HEK293 (cell line): ENCODE measurements at regions not wholly inside any gene's neighbourhood (a gene's known extent, or its start where the extent isn't known, plus 50 kb on each side); places are given as distances from the start of the nearest gene placed in this dataset.

Source experiments
- CTCF ChIA-PET: fragments of 350-600 bp; formaldehyde crosslinking; extraction: SDS; loops from one replicate; lab custom pipeline; 2021; ENCODE audit warnings: antibody characterized with exemption; lab: Yijun Ruan, JAX
- POLR2A ChIA-PET: fragments of 300-600 bp; formaldehyde crosslinking; extraction: SDS; loops from one replicate; lab custom pipeline; 2020; ENCODE audit warnings: antibody characterized with exemption, inconsistent platforms; lab: Yijun Ruan, JAX
- H3K27ac ChIP-seq: fragments of 200-500 bp; sonication (Bioruptor generic); 2 replicates; pipeline ENCODE4 v1.5.1; 2014; ENCODE audit warnings: low read depth, low read length, control low read depth, inconsistent platforms; ENCODE audit errors: extremely low read depth
- H3K36me3 ChIP-seq, 2 experiments: fragments of 200-500 bp in 1 of 2; sonication (Bioruptor generic) in 1 of 2; 1 replicate in 1 of 2; 2 replicates in 1 of 2; pipeline ENCODE4 v1.5.1; 2014 to 2017; ENCODE audit warnings: inconsistent platforms in 2 of 2, low read length in 2 of 2; ENCODE audit not compliant: control insufficient read depth in 2 of 2, insufficient read depth in 1 of 2
- H3K4me1 ChIP-seq: fragments of 200-500 bp; sonication (Bioruptor generic); 2 replicates; pipeline ENCODE4 v1.5.1; 2014; ENCODE audit warnings: mild to moderate bottlenecking, low read length, inconsistent platforms; ENCODE audit not compliant: control insufficient read depth, insufficient read depth
- H3K4me3 ChIP-seq: 2 replicates; pipeline ENCODE4 v1.5.1; 2011; ENCODE audit warnings: low read depth, mild to moderate bottlenecking, control low read depth, low read length, moderate library complexity
- H3K9me3 ChIP-seq: fragments of 200-500 bp; sonication (Bioruptor generic); 2 replicates; pipeline ENCODE4 v1.5.1; 2014; ENCODE audit warnings: low read depth, low read length, inconsistent platforms; ENCODE audit not compliant: control insufficient read depth, insufficient read depth
- GLI4 ChIP-seq: fragments of 450-650 bp; formaldehyde crosslinking; IDR thresholded peaks from 2 replicates; pipeline ENCODE4 v1.5.1; 2016; ENCODE audit warnings: missing biosample characterization, missing genetic modification characterization
- HOXC10 ChIP-seq: sonication (generic); formaldehyde crosslinking; IDR thresholded peaks from 2 replicates; pipeline ENCODE4 v1.8.1; 2023; ENCODE audit warnings: mild to moderate bottlenecking, missing genetic modification reagents
- OVOL3 ChIP-seq: fragments of 450-650 bp; formaldehyde crosslinking; IDR thresholded peaks from 2 replicates; pipeline ENCODE4 v1.5.1; 2016; ENCODE audit warnings: missing biosample characterization, missing genetic modification characterization
- SCRT1 ChIP-seq: fragments of 450-650 bp; formaldehyde crosslinking; IDR thresholded peaks from 2 replicates; pipeline ENCODE4 v1.5.1; 2016; ENCODE audit warnings: missing biosample characterization, missing genetic modification characterization, borderline replicate concordance
- WT1 ChIP-seq: fragments of 450-650 bp; formaldehyde crosslinking; IDR thresholded peaks from 2 replicates; pipeline ENCODE4 v1.5.1; 2016; ENCODE audit warnings: missing biosample characterization, missing genetic modification characterization
- ZIC2 ChIP-seq: fragments of 450-650 bp; formaldehyde crosslinking; IDR thresholded peaks from 2 replicates; pipeline ENCODE4 v1.5.1; 2016; ENCODE audit warnings: missing biosample characterization, missing genetic modification characterization
- ZNF138 ChIP-seq: fragments of 450-650 bp; formaldehyde crosslinking; IDR thresholded peaks from 2 replicates; pipeline ENCODE4 v1.5.1; 2016; ENCODE audit warnings: missing biosample characterization, missing genetic modification characterization, borderline replicate concordance
- ZNF175 ChIP-seq: fragments of 450-650 bp; formaldehyde crosslinking; IDR thresholded peaks from 2 replicates; pipeline ENCODE4 v1.5.1; 2016; ENCODE audit warnings: missing biosample characterization, missing genetic modification characterization
- ZNF248 ChIP-seq: fragments of 450-650 bp; formaldehyde crosslinking; IDR thresholded peaks from 2 replicates; pipeline ENCODE4 v1.5.1; 2017; ENCODE audit warnings: missing biosample characterization, missing genetic modification characterization
- ZNF274 ChIP-seq, 2 experiments: fragments of 200-500 bp in 1 of 2; fragments of 450-650 bp in 1 of 2; sonication (Bioruptor generic) in 1 of 2; formaldehyde crosslinking in 1 of 2; IDR thresholded peaks; 2 replicates each; pipeline versions ENCODE4 v1.5.1 to v1.6.1; 2014 to 2016; ENCODE audit warnings: borderline replicate concordance in 1 of 2, inconsistent platforms in 1 of 2, low read length in 1 of 2, missing biosample characterization in 1 of 2, missing genetic modification characterization in 1 of 2
- ZNF544 ChIP-seq: fragments of 450-650 bp; formaldehyde crosslinking; IDR thresholded peaks from 2 replicates; pipeline ENCODE4 v1.5.0; 2017; ENCODE audit warnings: missing biosample characterization, missing genetic modification characterization
- ZNF600 ChIP-seq: fragments of 450-650 bp; formaldehyde crosslinking; IDR thresholded peaks from 2 replicates; pipeline ENCODE4 v1.5.1; 2016; ENCODE audit warnings: missing biosample characterization, missing genetic modification characterization
- ZNF785 ChIP-seq: fragments of 450-650 bp; formaldehyde crosslinking; IDR thresholded peaks from 2 replicates; pipeline ENCODE4 v1.5.1; 2016; ENCODE audit warnings: missing biosample characterization, missing genetic modification characterization
- ZNF791 ChIP-seq: fragments of 450-650 bp; formaldehyde crosslinking; IDR thresholded peaks from 2 replicates; pipeline ENCODE4 v1.5.1; 2016; ENCODE audit warnings: missing biosample characterization, missing genetic modification characterization
- TF ChIP-seq, protein P1 (sequence below): fragments of 450-650 bp; formaldehyde crosslinking; IDR thresholded peaks from 2 replicates; pipeline ENCODE4 v1.5.1; 2016; ENCODE audit warnings: missing biosample characterization, missing genetic modification characterization
- TF ChIP-seq, protein P2 (sequence below): fragments of 450-650 bp; formaldehyde crosslinking; IDR thresholded peaks from 2 replicates; pipeline ENCODE4 v1.5.1; 2016; ENCODE audit warnings: missing biosample characterization, missing genetic modification characterization
- TF ChIP-seq, protein P3 (sequence below): fragments of 450-650 bp; formaldehyde crosslinking; IDR thresholded peaks from 2 replicates; pipeline ENCODE4 v1.5.1; 2016; ENCODE audit warnings: missing biosample characterization, missing genetic modification characterization
- TF ChIP-seq, protein P4 (sequence below): fragments of 450-650 bp; formaldehyde crosslinking; IDR thresholded peaks from 2 replicates; pipeline ENCODE4 v1.5.1; 2016; ENCODE audit warnings: missing biosample characterization, missing genetic modification characterization, borderline replicate concordance
- TF ChIP-seq, protein P5 (sequence below): fragments of 450-650 bp; formaldehyde crosslinking; IDR thresholded peaks from 2 replicates; pipeline ENCODE4 v1.5.1; 2016; ENCODE audit warnings: missing biosample characterization, missing genetic modification characterization, borderline replicate concordance

DNA sequence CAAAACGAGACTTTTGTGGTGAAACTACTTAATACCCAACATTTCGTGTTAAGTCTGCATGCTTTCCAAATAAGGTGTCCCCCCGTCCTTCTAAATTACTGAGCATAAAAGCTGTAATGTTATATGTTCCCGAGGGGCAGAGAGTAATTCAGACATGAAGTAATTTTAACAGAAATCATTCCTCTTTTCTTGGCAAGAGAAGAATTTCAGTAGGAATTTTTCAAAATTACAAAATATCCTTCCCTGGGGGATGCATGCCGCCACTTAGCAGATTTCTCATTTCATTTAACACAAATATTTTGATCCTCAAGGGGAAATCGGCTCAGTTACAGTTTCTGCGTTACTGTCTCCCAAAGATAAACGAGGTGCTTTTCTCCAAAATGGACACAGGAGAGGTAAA, 213.2 kb upstream of the RHOBTB1 start:
- Histone ChIP-seq H3K4me3 (no peak overlapping the region), H3K9me3 (no peaks in the 10 kb centered on the region), H3K27ac (no peak overlapping the region), H3K4me1 (no peaks in the 10 kb centered on the region), H3K36me3 (no peaks in the 10 kb centered on the region)
- ChIA-PET POLR2A (no interaction called here), CTCF (no interaction called here)
- no peak for TF ChIP-seq ZNF785 (tag by site-specific recombination)
- no peak for TF ChIP-seq ZNF175 (tag by site-specific recombination)
- no peak for TF ChIP-seq HOXC10 (CRISPR knock-in tag)
- no peak for TF ChIP-seq ZNF600 (tag by site-specific recombination)
- TF ChIP-seq, protein P1, sequence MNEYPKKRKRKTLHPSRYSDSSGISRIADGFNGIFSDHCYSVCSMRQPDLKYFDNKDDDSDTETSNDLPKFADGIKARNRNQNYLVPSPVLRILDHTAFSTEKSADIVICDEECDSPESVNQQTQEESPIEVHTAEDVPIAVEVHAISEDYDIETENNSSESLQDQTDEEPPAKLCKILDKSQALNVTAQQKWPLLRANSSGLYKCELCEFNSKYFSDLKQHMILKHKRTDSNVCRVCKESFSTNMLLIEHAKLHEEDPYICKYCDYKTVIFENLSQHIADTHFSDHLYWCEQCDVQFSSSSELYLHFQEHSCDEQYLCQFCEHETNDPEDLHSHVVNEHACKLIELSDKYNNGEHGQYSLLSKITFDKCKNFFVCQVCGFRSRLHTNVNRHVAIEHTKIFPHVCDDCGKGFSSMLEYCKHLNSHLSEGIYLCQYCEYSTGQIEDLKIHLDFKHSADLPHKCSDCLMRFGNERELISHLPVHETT (tag by site-specific recombination): no peak
- TF ChIP-seq ZNF138 (tag by site-specific recombination): no peak
- no peak for TF ChIP-seq OVOL3
- TF ChIP-seq ZNF544 (tag by site-specific recombination): no peak
- TF ChIP-seq, protein P2, sequence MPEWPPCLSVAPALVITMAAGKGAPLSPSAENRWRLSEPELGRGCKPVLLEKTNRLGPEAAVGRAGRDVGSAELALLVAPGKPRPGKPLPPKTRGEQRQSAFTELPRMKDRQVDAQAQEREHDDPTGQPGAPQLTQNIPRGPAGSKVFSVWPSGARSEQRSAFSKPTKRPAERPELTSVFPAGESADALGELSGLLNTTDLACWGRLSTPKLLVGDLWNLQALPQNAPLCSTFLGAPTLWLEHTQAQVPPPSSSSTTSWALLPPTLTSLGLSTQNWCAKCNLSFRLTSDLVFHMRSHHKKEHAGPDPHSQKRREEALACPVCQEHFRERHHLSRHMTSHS: no peak
- TF ChIP-seq ZNF274 (IDR thresholded peaks at IDR 0.05; ENCODE audit: low read length): no peak
- no peak for TF ChIP-seq ZNF274 (tag by site-specific recombination; IDR thresholded peaks at IDR 0.05; ENCODE audit: borderline replicate concordance)
- TF ChIP-seq, protein P3, sequence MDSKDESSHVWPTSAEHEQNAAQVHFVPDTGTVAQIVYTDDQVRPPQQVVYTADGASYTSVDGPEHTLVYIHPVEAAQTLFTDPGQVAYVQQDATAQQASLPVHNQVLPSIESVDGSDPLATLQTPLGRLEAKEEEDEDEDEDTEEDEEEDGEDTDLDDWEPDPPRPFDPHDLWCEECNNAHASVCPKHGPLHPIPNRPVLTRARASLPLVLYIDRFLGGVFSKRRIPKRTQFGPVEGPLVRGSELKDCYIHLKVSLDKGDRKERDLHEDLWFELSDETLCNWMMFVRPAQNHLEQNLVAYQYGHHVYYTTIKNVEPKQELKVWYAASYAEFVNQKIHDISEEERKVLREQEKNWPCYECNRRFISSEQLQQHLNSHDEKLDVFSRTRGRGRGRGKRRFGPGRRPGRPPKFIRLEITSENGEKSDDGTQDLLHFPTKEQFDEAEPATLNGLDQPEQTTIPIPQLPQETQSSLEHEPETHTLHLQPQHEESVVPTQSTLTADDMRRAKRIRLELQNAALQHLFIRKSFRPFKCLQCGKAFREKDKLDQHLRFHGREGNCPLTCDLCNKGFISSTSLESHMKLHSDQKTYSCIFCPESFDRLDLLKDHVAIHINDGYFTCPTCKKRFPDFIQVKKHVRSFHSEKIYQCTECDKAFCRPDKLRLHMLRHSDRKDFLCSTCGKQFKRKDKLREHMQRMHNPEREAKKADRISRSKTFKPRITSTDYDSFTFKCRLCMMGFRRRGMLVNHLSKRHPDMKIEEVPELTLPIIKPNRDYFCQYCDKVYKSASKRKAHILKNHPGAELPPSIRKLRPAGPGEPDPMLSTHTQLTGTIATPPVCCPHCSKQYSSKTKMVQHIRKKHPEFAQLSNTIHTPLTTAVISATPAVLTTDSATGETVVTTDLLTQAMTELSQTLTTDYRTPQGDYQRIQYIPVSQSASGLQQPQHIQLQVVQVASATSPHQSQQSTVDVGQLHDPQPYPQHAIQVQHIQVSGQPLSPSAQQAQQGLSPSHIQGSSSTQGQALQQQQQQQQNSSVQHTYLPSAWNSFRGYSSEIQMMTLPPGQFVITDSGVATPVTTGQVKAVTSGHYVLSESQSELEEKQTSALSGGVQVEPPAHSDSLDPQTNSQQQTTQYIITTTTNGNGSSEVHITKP (tag by site-specific recombination): no peak
- TF ChIP-seq ZNF791 (tag by site-specific recombination): no peak
- TF ChIP-seq GLI4 (tag by site-specific recombination): no peak
- TF ChIP-seq, protein P4, sequence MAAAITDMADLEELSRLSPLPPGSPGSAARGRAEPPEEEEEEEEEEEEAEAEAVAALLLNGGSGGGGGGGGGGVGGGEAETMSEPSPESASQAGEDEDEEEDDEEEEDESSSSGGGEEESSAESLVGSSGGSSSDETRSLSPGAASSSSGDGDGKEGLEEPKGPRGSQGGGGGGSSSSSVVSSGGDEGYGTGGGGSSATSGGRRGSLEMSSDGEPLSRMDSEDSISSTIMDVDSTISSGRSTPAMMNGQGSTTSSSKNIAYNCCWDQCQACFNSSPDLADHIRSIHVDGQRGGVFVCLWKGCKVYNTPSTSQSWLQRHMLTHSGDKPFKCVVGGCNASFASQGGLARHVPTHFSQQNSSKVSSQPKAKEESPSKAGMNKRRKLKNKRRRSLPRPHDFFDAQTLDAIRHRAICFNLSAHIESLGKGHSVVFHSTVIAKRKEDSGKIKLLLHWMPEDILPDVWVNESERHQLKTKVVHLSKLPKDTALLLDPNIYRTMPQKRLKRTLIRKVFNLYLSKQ (tag by site-specific recombination): no peak
- TF ChIP-seq ZIC2 (tag by site-specific recombination): no peak
- no peak for TF ChIP-seq WT1 (tag by site-specific recombination)
- no peak for TF ChIP-seq SCRT1
- TF ChIP-seq ZNF248 (tag by site-specific recombination): no peak
- TF ChIP-seq, protein P5, sequence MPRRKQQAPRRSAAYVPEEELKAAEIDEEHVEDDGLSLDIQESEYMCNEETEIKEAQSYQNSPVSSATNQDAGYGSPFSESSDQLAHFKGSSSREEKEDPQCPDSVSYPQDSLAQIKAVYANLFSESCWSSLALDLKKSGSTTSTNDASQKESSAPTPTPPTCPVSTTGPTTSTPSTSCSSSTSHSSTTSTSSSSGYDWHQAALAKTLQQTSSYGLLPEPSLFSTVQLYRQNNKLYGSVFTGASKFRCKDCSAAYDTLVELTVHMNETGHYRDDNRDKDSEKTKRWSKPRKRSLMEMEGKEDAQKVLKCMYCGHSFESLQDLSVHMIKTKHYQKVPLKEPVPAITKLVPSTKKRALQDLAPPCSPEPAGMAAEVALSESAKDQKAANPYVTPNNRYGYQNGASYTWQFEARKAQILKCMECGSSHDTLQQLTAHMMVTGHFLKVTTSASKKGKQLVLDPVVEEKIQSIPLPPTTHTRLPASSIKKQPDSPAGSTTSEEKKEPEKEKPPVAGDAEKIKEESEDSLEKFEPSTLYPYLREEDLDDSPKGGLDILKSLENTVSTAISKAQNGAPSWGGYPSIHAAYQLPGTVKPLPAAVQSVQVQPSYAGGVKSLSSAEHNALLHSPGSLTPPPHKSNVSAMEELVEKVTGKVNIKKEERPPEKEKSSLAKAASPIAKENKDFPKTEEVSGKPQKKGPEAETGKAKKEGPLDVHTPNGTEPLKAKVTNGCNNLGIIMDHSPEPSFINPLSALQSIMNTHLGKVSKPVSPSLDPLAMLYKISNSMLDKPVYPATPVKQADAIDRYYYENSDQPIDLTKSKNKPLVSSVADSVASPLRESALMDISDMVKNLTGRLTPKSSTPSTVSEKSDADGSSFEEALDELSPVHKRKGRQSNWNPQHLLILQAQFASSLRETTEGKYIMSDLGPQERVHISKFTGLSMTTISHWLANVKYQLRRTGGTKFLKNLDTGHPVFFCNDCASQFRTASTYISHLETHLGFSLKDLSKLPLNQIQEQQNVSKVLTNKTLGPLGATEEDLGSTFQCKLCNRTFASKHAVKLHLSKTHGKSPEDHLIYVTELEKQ (tag by site-specific recombination): no peak
